ENCODE measurements at regions not wholly inside any gene's neighbourhood (a gene's known extent, or its start where the extent isn't known, plus 50 kb on each side); places are given as distances from the start of the nearest gene placed in this dataset.

DNA sequence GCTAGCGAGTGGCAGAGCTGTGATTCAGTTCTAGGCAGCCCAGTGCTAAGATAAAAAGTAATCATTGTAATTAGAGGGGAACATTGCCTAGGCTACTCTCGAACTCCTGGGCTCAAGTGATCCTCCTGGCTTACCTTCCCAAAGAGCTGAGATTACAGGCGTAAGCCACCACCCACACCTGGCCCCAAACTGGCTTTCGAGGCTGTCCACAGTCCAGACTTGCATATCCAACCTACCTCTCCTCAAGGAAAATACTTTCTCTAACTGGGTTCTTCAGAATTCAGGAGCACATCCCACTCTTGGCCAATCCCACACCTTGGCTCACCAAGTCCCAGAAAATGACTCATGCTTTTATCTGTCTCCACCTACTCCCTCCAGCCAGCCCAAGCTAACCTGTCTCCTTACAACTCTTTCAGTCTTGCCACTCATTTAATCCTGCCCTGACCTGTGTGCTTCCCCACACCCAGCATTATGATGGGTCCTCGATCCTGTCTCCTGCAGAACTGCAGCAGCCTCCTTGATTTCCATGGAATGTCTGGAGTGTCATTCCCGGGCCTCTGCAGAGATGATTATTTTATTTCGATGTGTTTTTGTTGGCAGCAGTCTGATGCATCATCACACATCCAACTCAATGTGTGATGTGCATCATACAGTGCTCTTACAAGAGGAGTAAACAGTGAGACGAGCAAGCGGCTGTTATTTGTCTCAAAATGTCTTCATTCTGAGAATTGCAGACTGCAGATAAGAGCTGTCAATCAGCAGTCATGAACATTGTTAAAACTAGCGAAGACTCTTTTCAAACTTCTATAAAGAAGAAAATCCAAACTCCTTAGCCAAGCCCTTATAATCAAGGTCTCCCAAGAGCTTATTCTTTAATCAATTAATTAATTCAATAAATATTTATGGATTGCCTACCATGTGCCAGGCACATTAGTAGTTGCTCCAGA is 167.3 kb downstream of the SEC61B start:
- no peak for TF ChIP-seq EP300 (IDR thresholded peaks at IDR 0.05)
- TF ChIP-seq, protein P1, sequence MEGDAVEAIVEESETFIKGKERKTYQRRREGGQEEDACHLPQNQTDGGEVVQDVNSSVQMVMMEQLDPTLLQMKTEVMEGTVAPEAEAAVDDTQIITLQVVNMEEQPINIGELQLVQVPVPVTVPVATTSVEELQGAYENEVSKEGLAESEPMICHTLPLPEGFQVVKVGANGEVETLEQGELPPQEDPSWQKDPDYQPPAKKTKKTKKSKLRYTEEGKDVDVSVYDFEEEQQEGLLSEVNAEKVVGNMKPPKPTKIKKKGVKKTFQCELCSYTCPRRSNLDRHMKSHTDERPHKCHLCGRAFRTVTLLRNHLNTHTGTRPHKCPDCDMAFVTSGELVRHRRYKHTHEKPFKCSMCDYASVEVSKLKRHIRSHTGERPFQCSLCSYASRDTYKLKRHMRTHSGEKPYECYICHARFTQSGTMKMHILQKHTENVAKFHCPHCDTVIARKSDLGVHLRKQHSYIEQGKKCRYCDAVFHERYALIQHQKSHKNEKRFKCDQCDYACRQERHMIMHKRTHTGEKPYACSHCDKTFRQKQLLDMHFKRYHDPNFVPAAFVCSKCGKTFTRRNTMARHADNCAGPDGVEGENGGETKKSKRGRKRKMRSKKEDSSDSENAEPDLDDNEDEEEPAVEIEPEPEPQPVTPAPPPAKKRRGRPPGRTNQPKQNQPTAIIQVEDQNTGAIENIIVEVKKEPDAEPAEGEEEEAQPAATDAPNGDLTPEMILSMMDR (IDR thresholded peaks at IDR 0.05), result no peak

Data from upper lobe of left lung (tissue), 4 donors.